ENCODE measurements at regions not wholly inside any gene's neighbourhood (a gene's known extent, or its start where the extent isn't known, plus 50 kb on each side); places are given as distances from the start of the nearest gene placed in this dataset.

DNA sequence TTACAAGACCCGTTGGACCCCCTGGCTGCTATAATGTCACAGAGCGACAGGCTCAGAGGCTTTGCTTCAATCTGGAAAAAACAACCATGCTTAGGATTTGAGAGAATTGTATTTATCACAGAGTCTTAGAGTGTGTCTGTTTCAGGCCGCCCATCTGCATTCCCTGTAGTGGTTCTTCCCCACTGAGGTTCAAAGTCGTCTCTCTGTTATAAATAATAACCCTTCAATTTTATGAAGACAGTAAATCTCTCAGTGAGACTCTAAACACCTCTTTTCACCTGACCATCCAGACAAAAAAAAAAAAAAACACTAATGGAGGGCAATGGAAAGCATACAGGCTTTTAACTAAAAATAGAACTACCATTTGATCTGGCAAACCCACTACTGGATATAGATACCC is 565.4 kb upstream of the AUTS2 start:
- TF ChIP-seq, protein P1, sequence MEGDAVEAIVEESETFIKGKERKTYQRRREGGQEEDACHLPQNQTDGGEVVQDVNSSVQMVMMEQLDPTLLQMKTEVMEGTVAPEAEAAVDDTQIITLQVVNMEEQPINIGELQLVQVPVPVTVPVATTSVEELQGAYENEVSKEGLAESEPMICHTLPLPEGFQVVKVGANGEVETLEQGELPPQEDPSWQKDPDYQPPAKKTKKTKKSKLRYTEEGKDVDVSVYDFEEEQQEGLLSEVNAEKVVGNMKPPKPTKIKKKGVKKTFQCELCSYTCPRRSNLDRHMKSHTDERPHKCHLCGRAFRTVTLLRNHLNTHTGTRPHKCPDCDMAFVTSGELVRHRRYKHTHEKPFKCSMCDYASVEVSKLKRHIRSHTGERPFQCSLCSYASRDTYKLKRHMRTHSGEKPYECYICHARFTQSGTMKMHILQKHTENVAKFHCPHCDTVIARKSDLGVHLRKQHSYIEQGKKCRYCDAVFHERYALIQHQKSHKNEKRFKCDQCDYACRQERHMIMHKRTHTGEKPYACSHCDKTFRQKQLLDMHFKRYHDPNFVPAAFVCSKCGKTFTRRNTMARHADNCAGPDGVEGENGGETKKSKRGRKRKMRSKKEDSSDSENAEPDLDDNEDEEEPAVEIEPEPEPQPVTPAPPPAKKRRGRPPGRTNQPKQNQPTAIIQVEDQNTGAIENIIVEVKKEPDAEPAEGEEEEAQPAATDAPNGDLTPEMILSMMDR (IDR thresholded peaks at IDR 0.05; ENCODE audit: low read depth, low read length), result no peak
- no peak for TF ChIP-seq EZH2phosphoT487 (IDR thresholded peaks at IDR 0.05; ENCODE audit: low read depth)
- Histone ChIP-seq H3K27ac (ENCODE audit: low read length) (no peak overlapping the region), H3K9me3 (ENCODE audit: insufficient read depth, low read length) (no peaks in the 10 kb centered on the region), H3K4me1 (ENCODE audit: low read length) (no peaks in the 10 kb centered on the region), H3K4me3 (ENCODE audit: low read length) (no peak overlapping the region), H3K79me2 (ENCODE audit: low read length) (no peaks in the 10 kb centered on the region), H3K36me3 (replicated peaks; ENCODE audit: low read depth, low read length) (no peaks in the 10 kb centered on the region), H3K4me2 (ENCODE audit: low read length) (no peak overlapping the region), H2AFZ (ENCODE audit: low read depth, low read length) (no peak overlapping the region), H4K20me1 (ENCODE audit: insufficient read depth, low read length) (no peaks in the 10 kb centered on the region), H3K27me3 (ENCODE audit: low read depth, low read length) (no peaks in the 10 kb centered on the region), H3K9ac (ENCODE audit: low read length) (no peak overlapping the region)

DNA sequence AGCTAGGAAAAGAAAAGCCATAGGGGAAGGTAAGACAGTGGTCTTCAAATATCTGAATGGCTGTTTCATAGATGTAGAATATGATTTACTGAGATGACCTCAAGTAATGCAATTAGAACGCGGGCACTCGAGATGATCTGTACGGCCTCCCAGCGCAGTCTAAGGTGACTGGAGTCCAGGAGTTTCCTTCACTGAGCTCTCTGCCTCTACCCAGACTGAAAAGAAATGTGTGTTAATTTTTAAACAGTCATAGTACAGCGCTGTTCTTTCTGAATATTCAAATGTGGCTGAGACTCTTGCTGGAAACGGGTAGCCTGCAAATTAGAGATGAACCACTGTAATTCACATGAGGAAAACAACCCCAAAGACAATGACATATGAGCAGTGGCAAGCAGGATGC is 562.4 kb upstream of the AUTS2 start:
- Histone ChIP-seq H3K27me3 (ENCODE audit: low read depth, low read length) (no peaks in the 10 kb centered on the region), H2AFZ (ENCODE audit: low read depth, low read length) (no peak overlapping the region), H3K36me3 (replicated peaks; ENCODE audit: low read depth, low read length) (no peaks in the 10 kb centered on the region), H3K79me2 (ENCODE audit: low read length) (no peaks in the 10 kb centered on the region), H3K9me3 (ENCODE audit: insufficient read depth, low read length) (no peaks in the 10 kb centered on the region), H4K20me1 (ENCODE audit: insufficient read depth, low read length) (no peaks in the 10 kb centered on the region), H3K4me3 (ENCODE audit: low read length) (no peak overlapping the region), H3K9ac (ENCODE audit: low read length) (no peak overlapping the region), H3K4me2 (ENCODE audit: low read length) (no peak overlapping the region), H3K4me1 (ENCODE audit: low read length) (no peaks in the 10 kb centered on the region), H3K27ac (ENCODE audit: low read length) (no peak overlapping the region)
- TF ChIP-seq, protein P1 (IDR thresholded peaks at IDR 0.05; ENCODE audit: low read depth, low read length), result no peak
- no peak for TF ChIP-seq EZH2phosphoT487 (IDR thresholded peaks at IDR 0.05; ENCODE audit: low read depth)

DNA sequence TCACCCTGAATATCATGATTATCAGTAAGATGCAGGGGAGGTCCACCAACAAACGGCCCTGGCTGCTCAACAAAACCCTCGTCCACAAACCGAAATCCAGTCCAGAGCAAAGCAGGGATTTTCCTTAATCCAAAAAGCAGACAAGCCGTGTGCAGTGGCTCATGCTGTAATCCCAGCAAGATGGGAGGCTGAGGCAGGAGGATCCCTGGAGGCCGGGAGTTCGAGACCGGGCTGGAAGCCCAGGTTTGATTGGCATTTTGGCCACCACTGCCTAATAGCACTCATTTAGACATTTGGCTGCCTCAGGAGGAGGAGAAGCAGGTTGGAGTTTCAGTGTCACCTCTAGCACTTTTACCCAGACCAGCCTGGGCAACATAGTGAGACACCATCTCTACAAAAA is 562.0 kb upstream of the AUTS2 start:
- no peak overlapping the region for H3K9ac ChIP-seq (ENCODE audit: low read length)
- no peaks in the 10 kb centered on the region for H3K79me2 ChIP-seq (ENCODE audit: low read length)
- H3K4me2 ChIP-seq (ENCODE audit: low read length), result no peak overlapping the region
- no peaks in the 10 kb centered on the region for H3K9me3 ChIP-seq (ENCODE audit: insufficient read depth, low read length)
- no peaks in the 10 kb centered on the region for H3K36me3 ChIP-seq (replicated peaks; ENCODE audit: low read depth, low read length)
- no peaks in the 10 kb centered on the region for H3K4me1 ChIP-seq (ENCODE audit: low read length)
- no peak overlapping the region for H3K4me3 ChIP-seq (ENCODE audit: low read length)
- H4K20me1 ChIP-seq (ENCODE audit: insufficient read depth, low read length), result no peaks in the 10 kb centered on the region
- H2AFZ ChIP-seq (ENCODE audit: low read depth, low read length), result no peak overlapping the region
- no peak for TF ChIP-seq EZH2phosphoT487 (IDR thresholded peaks at IDR 0.05; ENCODE audit: low read depth)
- TF ChIP-seq, protein P1 (IDR thresholded peaks at IDR 0.05; ENCODE audit: low read depth, low read length), result no peak
- no peaks in the 10 kb centered on the region for H3K27me3 ChIP-seq (ENCODE audit: low read depth, low read length)
- no peak overlapping the region for H3K27ac ChIP-seq (ENCODE audit: low read length)

DNA sequence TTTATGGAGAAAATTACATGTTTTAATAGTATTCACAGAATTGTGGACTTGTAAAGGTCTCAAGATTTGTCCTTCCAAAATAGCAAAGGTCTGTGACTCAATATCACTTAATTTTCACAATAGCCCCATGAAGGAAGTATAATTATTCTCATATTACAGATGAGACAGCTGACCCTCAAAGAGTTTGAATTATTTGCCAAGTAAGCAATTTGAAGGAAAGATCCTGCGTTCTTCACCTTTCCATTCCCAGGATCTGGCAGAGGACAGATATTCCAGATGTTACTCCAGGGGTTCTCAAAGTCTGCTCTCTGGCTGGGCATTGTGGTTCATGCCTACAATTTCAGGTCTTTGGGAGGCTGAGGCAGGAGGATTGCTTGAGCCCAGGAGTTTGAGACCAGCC is 559.4 kb upstream of the AUTS2 start:
- Histone ChIP-seq H3K4me3 (ENCODE audit: low read length) (no peak overlapping the region), H3K27me3 (ENCODE audit: low read depth, low read length) (no peaks in the 10 kb centered on the region), H3K4me1 (ENCODE audit: low read length) (no peaks in the 10 kb centered on the region), H4K20me1 (ENCODE audit: insufficient read depth, low read length) (no peaks in the 10 kb centered on the region), H3K9me3 (ENCODE audit: insufficient read depth, low read length) (no peaks in the 10 kb centered on the region), H2AFZ (ENCODE audit: low read depth, low read length) (no peak overlapping the region), H3K79me2 (ENCODE audit: low read length) (no peaks in the 10 kb centered on the region), H3K4me2 (ENCODE audit: low read length) (no peak overlapping the region), H3K9ac (ENCODE audit: low read length) (no peak overlapping the region), H3K36me3 (replicated peaks; ENCODE audit: low read depth, low read length) (no peaks in the 10 kb centered on the region), H3K27ac (ENCODE audit: low read length) (no peak overlapping the region)
- no peak for TF ChIP-seq EZH2phosphoT487 (IDR thresholded peaks at IDR 0.05; ENCODE audit: low read depth)
- TF ChIP-seq, protein P1 (IDR thresholded peaks at IDR 0.05; ENCODE audit: low read depth, low read length), result no peak

Measured in OCI-LY3 (cell line).